Pancreas (tissue), 10 donors: ENCODE measurements at regions not wholly inside any gene's neighbourhood (a gene's known extent, or its start where the extent isn't known, plus 50 kb on each side); places are given as distances from the start of the nearest gene placed in this dataset.

Source experiments
- ATAC-seq, 4 donors: fragments of 200-7000 bp; cut with Tn5 transposase; one replicate each; pipeline versions ENCODE4 v1.8.0 to v1.9.1; 2020; ENCODE audit warnings: mild to moderate bottlenecking in 4 of 4, moderate library complexity in 4 of 4
- DNase-seq, 6 donors: peaks; one replicate each; pipeline ENCODE4 v3.0.0-alpha.2; 2020
- FAIRE-seq: peaks from 2 replicates; lab custom pipeline; 2012; peaks lifted over from hg19 to GRCh38; lab: Jason Lieb, UNC
- H3K27ac ChIP-seq, 4 donors: fragments of 200-600 bp; sonication (generic); 1 replicate in 3 of 4; 2 replicates in 1 of 4; pipeline versions ENCODE4 v1.5.0 to v1.8.0; 2020
- H3K27me3 ChIP-seq, 4 donors: fragments of 200-600 bp; one replicate each; pipeline ENCODE4 v1.8.0; 2021
- H3K36me3 ChIP-seq, 3 donors: fragments of 200-600 bp; sonication (generic) in 1 of 3; one replicate each; pipeline versions ENCODE4 v1.5.0 to v1.8.0; 2020 to 2021
- H3K4me1 ChIP-seq, 3 donors: fragments of 200-600 bp; one replicate each; pipeline ENCODE4 v1.8.0; 2021
- H3K4me3 ChIP-seq, 4 donors: fragments of 200-600 bp; sonication (generic) in 2 of 4; one replicate each; pipeline versions ENCODE4 v1.5.0 to v1.8.0; 2020 to 2021
- H3K9me3 ChIP-seq, 4 donors: fragments of 200-600 bp; one replicate each; pipeline ENCODE4 v1.8.0; 2021
- CTCF ChIP-seq, 4 donors: fragments of 200-600 bp; sonication (generic) in 3 of 4; IDR thresholded peaks; one replicate each; pipeline versions ENCODE4 v1.5.0 to v1.8.0; 2021; ENCODE audit warnings: antibody characterized with exemption in 4 of 4
- WGBS, 2 donors: extraction: QIAGEN DNeasy Blood & Tissue Kit; methylation state at CpG; one replicate each; pipeline ENCODE4 v1.1.7; 2013; 5-methylcytosine and 5-hydroxymethylcytosine counted together
- intact Hi-C, 3 donors: fragments of 100-400 bp; cut with DNase I; formaldehyde crosslinking; loops; one replicate each; pipeline versions ENCODE4 v1.11.1 to v1.14.2; 2022
- donor health status: healthy with polysubstance abuse.
- donor health status: DM: no; HTN: no; CAD: no; lungs with moderate emphysema.
- donor health status: DM: no; HTN: no; CAD: no.
- donor health status: control.
- donor health status: control.
- donor health status: Bipolar disorder and iron deficiency.
- donor health status: DM: yes; HTN: yes; CAD: no.
- donor health status: DM: no; HTN: no; CAD: no.
- donor health status: DM: no; HTN: no; CAD: no.
- donor health status: DM: yes; HTN: yes; CAD: no.

GRCh38 chr4:157574606-157575005 lies 354.1 kb downstream of the GRIA2 start:
- H3K27ac ChIP-seq: no peak overlapping the region
- FAIRE-seq (no peak), ATAC-seq (no peak), DNase-seq (peak in 1 of 6 donors; percentile 15)
- no peaks in the 10 kb centered on the region for H3K9me3 ChIP-seq
- no peak for TF ChIP-seq CTCF (IDR thresholded peaks at IDR 0.05)
- no peak overlapping the region for H3K4me3 ChIP-seq
- peaks cover 4 to 8% (median 7%) of the 10 kb centered on the region in 3 donors for H3K4me1 ChIP-seq
- no peaks in the 10 kb centered on the region for H3K27me3 ChIP-seq
- intact Hi-C loops: no loop called here
- H3K36me3 ChIP-seq: no peaks in the 10 kb centered on the region
- WGBS, 2 donors: 95 to 97% methylated on average over 7 of the region's 7 CpGs

- no peak for DNase-seq
- no peak for TF ChIP-seq CTCF (IDR thresholded peaks at IDR 0.05)
- Histone ChIP-seq H3K4me1 (peaks cover 4 to 8% (median 7%) of the 10 kb centered on the region in 3 donors), H3K9me3 (no peaks in the 10 kb centered on the region), H3K36me3 (no peaks in the 10 kb centered on the region), H3K27ac (peak overlapping the region in 2 of 4 donors; percentile 43 to 46), H3K4me3 (no peak overlapping the region), H3K27me3 (no peaks in the 10 kb centered on the region)
- peak; percentile 47 to 84 (median 69) for ATAC-seq
- peak; percentile 9 for FAIRE-seq
- 29 to 33% methylated on average over 3 of the region's 3 CpGs for WGBS, 2 donors
- intact Hi-C loops: no loop called here
These were observed 352.4 kb downstream of the GRIA2 start for GRCh38 chr4:157572951-157573350.

- TF ChIP-seq CTCF (IDR thresholded peaks at IDR 0.05): no peak
- 25 to 27% methylated on average over 2 of the region's 2 CpGs for WGBS, 2 donors
- Histone ChIP-seq H3K27me3 (no peaks in the 10 kb centered on the region), H3K27ac (peak overlapping the region in 2 of 4 donors; percentile 43 to 46), H3K4me1 (peaks cover 4 to 8% (median 7%) of the 10 kb centered on the region in 3 donors), H3K36me3 (no peaks in the 10 kb centered on the region), H3K9me3 (no peaks in the 10 kb centered on the region), H3K4me3 (no peak overlapping the region)
- intact Hi-C loops: no loop called here
- FAIRE-seq (no peak), DNase-seq (no peak), ATAC-seq (peak; percentile 85 to 94 (median 87))
These were observed 351.8 kb downstream of the GRIA2 start for GRCh38 chr4:157572284-157572683.

- ATAC-seq: no peak
- H3K4me1 ChIP-seq: no peaks in the 10 kb centered on the region
- intact Hi-C loops: no loop called here
- no peaks in the 10 kb centered on the region for H3K27me3 ChIP-seq
- no peak overlapping the region for H3K27ac ChIP-seq
- no peaks in the 10 kb centered on the region for H3K9me3 ChIP-seq
- no peak for FAIRE-seq
- no peak overlapping the region for H3K4me3 ChIP-seq
- H3K36me3 ChIP-seq: no peaks in the 10 kb centered on the region
- WGBS, 2 donors: 57 to 67% methylated on average over 2 of the region's 2 CpGs
- TF ChIP-seq CTCF (IDR thresholded peaks at IDR 0.05): no peak
- no peak for DNase-seq
These were observed 344.2 kb downstream of the GRIA2 start for GRCh38 chr4:157564771-157565170.

GRCh38 chr4:157564218-157564617 lies 343.7 kb downstream of the GRIA2 start:
- no peak overlapping the region for H3K27ac ChIP-seq
- FAIRE-seq (no peak), ATAC-seq (no peak), DNase-seq (no peak)
- no peaks in the 10 kb centered on the region for H3K4me1 ChIP-seq
- H3K27me3 ChIP-seq: no peaks in the 10 kb centered on the region
- TF ChIP-seq CTCF (IDR thresholded peaks at IDR 0.05): no peak
- intact Hi-C loops: no loop called here
- H3K9me3 ChIP-seq: no peaks in the 10 kb centered on the region
- WGBS, 2 donors: 28 to 42% methylated on average over 2 of the region's 2 CpGs
- no peaks in the 10 kb centered on the region for H3K36me3 ChIP-seq
- H3K4me3 ChIP-seq: no peak overlapping the region
